C4-2B (cell line): ENCODE measurements at regions not wholly inside any gene's neighbourhood (a gene's known extent, or its start where the extent isn't known, plus 50 kb on each side); places are given as distances from the start of the nearest gene placed in this dataset.

Source experiments
- CTCF ChIP-seq: fragments of 450-650 bp; conservative IDR thresholded peaks from 2 replicates; pipeline ENCODE4 v1.5.1; 2017; ENCODE audit warnings: mild to moderate bottlenecking
- ZFX ChIP-seq: fragments of 450-650 bp; IDR thresholded peaks from 2 replicates; pipeline ENCODE4 v1.6.1; 2017

GRCh38 chr7:13165854-13166253 lies 478.4 kb downstream of the ARL4A start:
- TF ChIP-seq CTCF, result no peak
- TF ChIP-seq ZFX, result no peak
